ENCODE measurements at regions not wholly inside any gene's neighbourhood (a gene's known extent, or its start where the extent isn't known, plus 50 kb on each side); places are given as distances from the start of the nearest gene placed in this dataset.
A peak's percentile ranks its signal among the peaks of the same experiment; 100 is the strongest.
"Not testable (repeated sequence)": the region's sequence is repeated elsewhere in the genome, so short reads cannot be mapped to it uniquely, and the experiment has no call there.

DNA sequence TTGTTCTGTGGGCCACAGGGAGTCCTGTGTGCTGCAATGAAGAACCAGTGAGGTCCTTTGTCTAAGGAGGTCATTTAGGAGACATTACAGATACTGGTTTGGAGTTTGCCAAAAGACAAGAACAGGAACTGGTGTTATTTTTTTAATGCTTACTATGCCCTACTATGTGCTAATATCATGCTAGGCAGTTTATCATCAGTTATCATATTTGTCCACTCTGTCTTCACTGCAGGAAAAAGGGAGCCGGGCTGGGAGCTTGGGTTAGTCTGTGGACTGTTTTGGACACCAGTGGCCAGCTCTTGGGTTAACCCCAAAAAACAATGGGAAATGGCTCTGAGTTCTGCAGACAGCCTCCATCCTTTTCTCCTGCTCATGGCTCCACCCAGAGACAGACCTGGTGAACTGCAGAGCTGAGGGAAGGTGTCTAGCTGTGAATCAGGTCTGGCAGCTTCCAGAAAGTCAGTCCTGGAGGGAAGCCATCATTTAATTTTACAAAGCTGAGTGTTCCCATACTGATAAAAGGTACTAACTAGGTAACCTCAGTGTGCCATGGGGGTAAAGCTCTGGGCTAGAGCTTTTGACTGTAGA, 101.2 kb upstream of the ZNF746 start:
- DNase-seq (ENCODE audit: low read depth in 1 of 2, low spot score in 1 of 2): peak in 1 of 2 experiments; percentile 20
- Histone ChIP-seq H3K27me3 (ENCODE audit: insufficient read depth, poor library complexity, severe bottlenecking) (no peaks in the 10 kb centered on the region), H3K4me3 (replicated peaks; ENCODE audit: insufficient read depth, low read length) (no peak overlapping the region), H3K27ac (replicated peaks) (no peak overlapping the region)
- no peak for TF ChIP-seq GABPA (IDR thresholded peaks at IDR 0.05; ENCODE audit: low read depth)
- TF ChIP-seq SPI1 (IDR thresholded peaks at IDR 0.05; ENCODE audit: borderline replicate concordance, low read depth): no peak
- TF ChIP-seq, protein P1, sequence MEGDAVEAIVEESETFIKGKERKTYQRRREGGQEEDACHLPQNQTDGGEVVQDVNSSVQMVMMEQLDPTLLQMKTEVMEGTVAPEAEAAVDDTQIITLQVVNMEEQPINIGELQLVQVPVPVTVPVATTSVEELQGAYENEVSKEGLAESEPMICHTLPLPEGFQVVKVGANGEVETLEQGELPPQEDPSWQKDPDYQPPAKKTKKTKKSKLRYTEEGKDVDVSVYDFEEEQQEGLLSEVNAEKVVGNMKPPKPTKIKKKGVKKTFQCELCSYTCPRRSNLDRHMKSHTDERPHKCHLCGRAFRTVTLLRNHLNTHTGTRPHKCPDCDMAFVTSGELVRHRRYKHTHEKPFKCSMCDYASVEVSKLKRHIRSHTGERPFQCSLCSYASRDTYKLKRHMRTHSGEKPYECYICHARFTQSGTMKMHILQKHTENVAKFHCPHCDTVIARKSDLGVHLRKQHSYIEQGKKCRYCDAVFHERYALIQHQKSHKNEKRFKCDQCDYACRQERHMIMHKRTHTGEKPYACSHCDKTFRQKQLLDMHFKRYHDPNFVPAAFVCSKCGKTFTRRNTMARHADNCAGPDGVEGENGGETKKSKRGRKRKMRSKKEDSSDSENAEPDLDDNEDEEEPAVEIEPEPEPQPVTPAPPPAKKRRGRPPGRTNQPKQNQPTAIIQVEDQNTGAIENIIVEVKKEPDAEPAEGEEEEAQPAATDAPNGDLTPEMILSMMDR (IDR thresholded peaks at IDR 0.05; ENCODE audit: insufficient read depth, low read length): no peak
- TF ChIP-seq, protein P2, sequence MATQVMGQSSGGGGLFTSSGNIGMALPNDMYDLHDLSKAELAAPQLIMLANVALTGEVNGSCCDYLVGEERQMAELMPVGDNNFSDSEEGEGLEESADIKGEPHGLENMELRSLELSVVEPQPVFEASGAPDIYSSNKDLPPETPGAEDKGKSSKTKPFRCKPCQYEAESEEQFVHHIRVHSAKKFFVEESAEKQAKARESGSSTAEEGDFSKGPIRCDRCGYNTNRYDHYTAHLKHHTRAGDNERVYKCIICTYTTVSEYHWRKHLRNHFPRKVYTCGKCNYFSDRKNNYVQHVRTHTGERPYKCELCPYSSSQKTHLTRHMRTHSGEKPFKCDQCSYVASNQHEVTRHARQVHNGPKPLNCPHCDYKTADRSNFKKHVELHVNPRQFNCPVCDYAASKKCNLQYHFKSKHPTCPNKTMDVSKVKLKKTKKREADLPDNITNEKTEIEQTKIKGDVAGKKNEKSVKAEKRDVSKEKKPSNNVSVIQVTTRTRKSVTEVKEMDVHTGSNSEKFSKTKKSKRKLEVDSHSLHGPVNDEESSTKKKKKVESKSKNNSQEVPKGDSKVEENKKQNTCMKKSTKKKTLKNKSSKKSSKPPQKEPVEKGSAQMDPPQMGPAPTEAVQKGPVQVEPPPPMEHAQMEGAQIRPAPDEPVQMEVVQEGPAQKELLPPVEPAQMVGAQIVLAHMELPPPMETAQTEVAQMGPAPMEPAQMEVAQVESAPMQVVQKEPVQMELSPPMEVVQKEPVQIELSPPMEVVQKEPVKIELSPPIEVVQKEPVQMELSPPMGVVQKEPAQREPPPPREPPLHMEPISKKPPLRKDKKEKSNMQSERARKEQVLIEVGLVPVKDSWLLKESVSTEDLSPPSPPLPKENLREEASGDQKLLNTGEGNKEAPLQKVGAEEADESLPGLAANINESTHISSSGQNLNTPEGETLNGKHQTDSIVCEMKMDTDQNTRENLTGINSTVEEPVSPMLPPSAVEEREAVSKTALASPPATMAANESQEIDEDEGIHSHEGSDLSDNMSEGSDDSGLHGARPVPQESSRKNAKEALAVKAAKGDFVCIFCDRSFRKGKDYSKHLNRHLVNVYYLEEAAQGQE (IDR thresholded peaks at IDR 0.05; ENCODE audit: insufficient replicate concordance, low read depth): no peak
- TF ChIP-seq POLR2AphosphoS5 (IDR thresholded peaks at IDR 0.05; ENCODE audit: low read depth): no peak

DNA sequence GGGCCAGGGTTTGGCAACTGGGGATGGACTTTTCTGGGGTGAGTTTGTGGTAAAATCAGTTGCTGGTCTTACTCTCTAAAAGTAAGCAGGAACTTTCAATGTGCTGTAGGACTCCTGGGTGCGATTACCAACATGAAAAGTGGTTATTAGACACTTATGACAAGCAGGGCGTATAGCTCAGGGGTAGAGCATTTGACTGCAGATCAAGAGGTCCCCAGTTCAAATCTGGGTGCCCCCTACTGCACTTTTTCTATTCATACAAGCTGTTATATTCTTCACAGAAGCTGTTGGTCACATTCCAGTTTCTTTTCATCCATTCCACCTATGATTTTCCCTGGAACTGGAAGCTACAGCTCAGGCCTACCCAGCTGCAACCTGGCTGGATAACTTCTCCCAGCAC, 100.2 kb upstream of the ZNF746 start:
- not testable (repeated sequence) for H3K27me3 ChIP-seq (ENCODE audit: insufficient read depth, poor library complexity, severe bottlenecking); H3K27ac ChIP-seq (replicated peaks); DNase-seq (ENCODE audit: low read depth in 1 of 2, low spot score in 1 of 2); H3K4me3 ChIP-seq (replicated peaks; ENCODE audit: insufficient read depth, low read length)

DNA sequence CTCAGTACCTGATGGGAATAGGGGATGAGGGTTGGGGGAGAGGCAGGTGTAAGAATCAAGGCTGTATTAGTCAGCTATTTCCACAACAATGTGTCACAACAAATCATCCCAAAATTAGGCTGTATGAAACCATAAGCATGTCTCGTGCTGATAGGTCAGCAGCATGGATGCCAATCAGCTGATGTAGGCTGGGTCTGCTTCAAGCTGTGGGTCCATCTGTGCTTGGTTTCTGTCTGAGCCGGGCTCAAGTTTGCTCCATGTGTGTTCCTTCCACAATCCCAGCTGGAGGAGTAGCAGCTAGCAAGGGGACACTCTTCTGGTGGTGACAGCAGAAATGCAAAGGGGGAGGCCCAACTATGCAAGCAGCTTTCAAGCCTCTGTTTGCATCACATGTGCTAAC, 97.9 kb upstream of the ZNF746 start:
- TF ChIP-seq, protein P2 (IDR thresholded peaks at IDR 0.05; ENCODE audit: insufficient replicate concordance, low read depth): no peak
- no peak for TF ChIP-seq SPI1 (IDR thresholded peaks at IDR 0.05; ENCODE audit: borderline replicate concordance, low read depth)
- TF ChIP-seq POLR2AphosphoS5 (IDR thresholded peaks at IDR 0.05; ENCODE audit: low read depth): no peak
- TF ChIP-seq GABPA (IDR thresholded peaks at IDR 0.05; ENCODE audit: low read depth): no peak
- TF ChIP-seq, protein P1 (IDR thresholded peaks at IDR 0.05; ENCODE audit: insufficient read depth, low read length): no peak
- no peaks in the 10 kb centered on the region for H3K27me3 ChIP-seq (ENCODE audit: insufficient read depth, poor library complexity, severe bottlenecking)
- H3K4me3 ChIP-seq (replicated peaks; ENCODE audit: insufficient read depth, low read length): no peak overlapping the region
- DNase-seq (ENCODE audit: low read depth in 1 of 2, low spot score in 1 of 2): no peak
- no peak overlapping the region for H3K27ac ChIP-seq (replicated peaks)

DNA sequence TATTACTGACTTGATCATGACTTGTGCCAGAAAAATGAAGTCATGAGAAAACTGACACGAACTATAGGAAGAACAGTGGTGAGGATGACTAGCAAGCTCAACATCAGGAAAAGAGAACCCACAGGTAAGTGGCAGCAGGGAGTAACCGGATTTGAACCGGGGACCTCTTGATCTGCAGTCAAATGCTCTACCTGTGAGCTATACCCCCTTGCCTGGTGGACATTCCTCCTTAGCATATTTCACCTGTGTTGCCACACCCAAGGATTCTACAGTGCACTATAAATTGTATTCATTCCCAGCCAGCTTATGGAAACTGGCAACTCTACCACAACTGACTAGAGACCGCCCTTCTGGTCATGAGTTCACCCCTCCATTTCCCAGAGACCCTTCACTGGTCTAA, 97.5 kb upstream of the ZNF746 start:
- Histone ChIP-seq H3K27me3 (ENCODE audit: insufficient read depth, poor library complexity, severe bottlenecking) (no peaks in the 10 kb centered on the region), H3K27ac (replicated peaks) (no peak overlapping the region), H3K4me3 (replicated peaks; ENCODE audit: insufficient read depth, low read length) (no peak overlapping the region)
- TF ChIP-seq POLR2AphosphoS5 (IDR thresholded peaks at IDR 0.05; ENCODE audit: low read depth): no peak
- TF ChIP-seq, protein P1 (IDR thresholded peaks at IDR 0.05; ENCODE audit: insufficient read depth, low read length): no peak
- no peak for TF ChIP-seq GABPA (IDR thresholded peaks at IDR 0.05; ENCODE audit: low read depth)
- DNase-seq (ENCODE audit: low read depth in 1 of 2, low spot score in 1 of 2): no peak
